ENCODE measurements at regions not wholly inside any gene's neighbourhood (a gene's known extent, or its start where the extent isn't known, plus 50 kb on each side); places are given as distances from the start of the nearest gene placed in this dataset.

DNA sequence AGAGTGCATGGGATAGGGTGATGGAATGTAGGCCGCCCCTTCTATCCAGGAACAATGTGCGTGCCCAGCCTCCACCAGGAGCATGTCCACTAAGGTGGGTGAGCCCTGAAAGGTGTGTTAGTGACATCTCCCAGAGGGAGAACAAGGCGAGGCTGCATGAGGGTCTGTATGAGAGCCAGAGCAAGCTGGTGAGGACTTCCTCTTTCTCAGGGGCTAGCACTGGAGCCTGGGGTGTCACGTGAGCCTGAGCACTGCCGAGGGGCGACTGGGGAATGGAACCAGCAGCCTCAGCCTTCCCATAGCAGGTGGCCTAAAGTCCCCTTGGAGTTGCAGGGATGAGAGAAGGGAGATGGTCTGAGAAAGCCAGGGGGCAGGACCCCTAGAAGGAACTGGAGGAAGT lies 156.3 kb upstream of the COBL start:
- peaks cover 6% of the 10 kb centered on the region for H3K27me3 Mint-ChIP-seq
- H3K4me3 Mint-ChIP-seq, result no peak overlapping the region
- DNase-seq, result no peak
- H3K9me3 Mint-ChIP-seq, result no peaks in the 10 kb centered on the region
- intact Hi-C loops (cut with micrococcal nuclease), result no loop called here
- no peak for ATAC-seq (ENCODE audit: low read depth)
- TF ChIP-seq, protein P1, sequence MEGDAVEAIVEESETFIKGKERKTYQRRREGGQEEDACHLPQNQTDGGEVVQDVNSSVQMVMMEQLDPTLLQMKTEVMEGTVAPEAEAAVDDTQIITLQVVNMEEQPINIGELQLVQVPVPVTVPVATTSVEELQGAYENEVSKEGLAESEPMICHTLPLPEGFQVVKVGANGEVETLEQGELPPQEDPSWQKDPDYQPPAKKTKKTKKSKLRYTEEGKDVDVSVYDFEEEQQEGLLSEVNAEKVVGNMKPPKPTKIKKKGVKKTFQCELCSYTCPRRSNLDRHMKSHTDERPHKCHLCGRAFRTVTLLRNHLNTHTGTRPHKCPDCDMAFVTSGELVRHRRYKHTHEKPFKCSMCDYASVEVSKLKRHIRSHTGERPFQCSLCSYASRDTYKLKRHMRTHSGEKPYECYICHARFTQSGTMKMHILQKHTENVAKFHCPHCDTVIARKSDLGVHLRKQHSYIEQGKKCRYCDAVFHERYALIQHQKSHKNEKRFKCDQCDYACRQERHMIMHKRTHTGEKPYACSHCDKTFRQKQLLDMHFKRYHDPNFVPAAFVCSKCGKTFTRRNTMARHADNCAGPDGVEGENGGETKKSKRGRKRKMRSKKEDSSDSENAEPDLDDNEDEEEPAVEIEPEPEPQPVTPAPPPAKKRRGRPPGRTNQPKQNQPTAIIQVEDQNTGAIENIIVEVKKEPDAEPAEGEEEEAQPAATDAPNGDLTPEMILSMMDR (IDR thresholded peaks at IDR 0.05), result no peak
- H3K36me3 Mint-ChIP-seq (ENCODE audit: low read depth), result no peaks in the 10 kb centered on the region
- CTCF ChIA-PET, result no interaction called here
- no peaks in the 10 kb centered on the region for H3K4me1 Mint-ChIP-seq
- POLR2A ChIA-PET, result no interaction called here
- H3K27ac Mint-ChIP-seq, result no peak overlapping the region

GRCh38 chr7:51471981-51472296 lies 155.3 kb upstream of the COBL start:
- H3K4me3 Mint-ChIP-seq, result no peak overlapping the region
- H3K36me3 Mint-ChIP-seq (ENCODE audit: low read depth), result no peaks in the 10 kb centered on the region
- POLR2A ChIA-PET, result no interaction called here
- DNase-seq, result no peak
- intact Hi-C loops (cut with micrococcal nuclease), result no loop called here
- ATAC-seq (ENCODE audit: low read depth), result no peak
- no peaks in the 10 kb centered on the region for H3K9me3 Mint-ChIP-seq
- CTCF ChIA-PET, result no interaction called here
- TF ChIP-seq, protein P1 (IDR thresholded peaks at IDR 0.05), result no peak
- peaks cover 6% of the 10 kb centered on the region for H3K27me3 Mint-ChIP-seq
- no peak overlapping the region for H3K27ac Mint-ChIP-seq
- no peaks in the 10 kb centered on the region for H3K4me1 Mint-ChIP-seq

DNA sequence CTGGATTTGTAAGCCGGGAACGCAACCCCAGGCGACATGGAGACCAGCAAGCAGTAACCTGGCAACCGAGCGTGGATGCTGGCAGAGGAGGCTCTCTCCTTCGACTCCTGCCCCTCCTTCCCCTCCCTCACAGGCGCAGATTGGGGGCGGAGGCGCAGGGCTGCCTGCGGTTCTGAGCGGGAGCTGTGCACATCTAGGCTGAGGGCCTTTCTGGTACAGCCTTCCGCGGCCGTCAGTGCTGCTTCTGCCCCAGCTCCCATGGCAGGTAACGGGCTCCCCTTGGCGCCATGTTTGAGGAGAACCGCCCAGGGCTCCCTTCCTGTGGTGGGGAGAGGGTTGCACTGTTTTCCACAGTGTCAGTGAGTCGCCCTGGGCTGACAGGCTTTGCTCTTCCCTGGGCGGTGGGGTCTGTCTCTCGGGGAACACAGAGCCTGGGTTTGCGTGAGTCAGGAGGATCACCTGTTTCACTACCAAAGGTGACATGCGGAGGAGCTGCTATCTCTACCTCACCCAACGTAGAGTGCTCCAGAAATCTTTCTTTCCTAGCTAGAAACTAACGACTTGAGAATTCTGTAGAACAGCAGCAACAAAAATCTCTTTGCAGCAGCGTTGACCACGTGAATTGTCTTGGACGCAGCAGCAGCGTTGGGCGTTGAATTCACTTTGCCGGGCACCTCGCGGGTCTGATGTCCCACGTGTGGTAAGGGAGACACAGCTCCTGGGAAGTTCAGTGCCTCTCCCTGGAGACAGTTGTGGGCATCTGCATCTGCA lies 154.8 kb upstream of the COBL start:
- no peak overlapping the region for H3K4me3 Mint-ChIP-seq
- no peaks in the 10 kb centered on the region for H3K4me1 Mint-ChIP-seq
- no peak for DNase-seq
- ChIA-PET POLR2A (no interaction called here), CTCF (no interaction called here)
- no peaks in the 10 kb centered on the region for H3K9me3 Mint-ChIP-seq
- no peak overlapping the region for H3K27ac Mint-ChIP-seq
- no peak for ATAC-seq (ENCODE audit: low read depth)
- TF ChIP-seq, protein P1 (IDR thresholded peaks at IDR 0.05), result no peak
- no peaks in the 10 kb centered on the region for H3K36me3 Mint-ChIP-seq (ENCODE audit: low read depth)
- H3K27me3 Mint-ChIP-seq, result peaks cover 6% of the 10 kb centered on the region
- intact Hi-C loops (cut with micrococcal nuclease), result no loop called here

- POLR2A ChIA-PET, result no interaction called here
These were observed 150.9 kb upstream of the COBL start for GRCh38 chr7:51467384-51468017.

GRCh38 chr7:51459809-51460208 lies 143.2 kb upstream of the COBL start:
- Mint-ChIP-seq H3K36me3 (ENCODE audit: low read depth) (no peaks in the 10 kb centered on the region), H3K4me3 (no peak overlapping the region), H3K4me1 (no peaks in the 10 kb centered on the region), H3K9me3 (no peaks in the 10 kb centered on the region), H3K27ac (no peak overlapping the region), H3K27me3 (no peaks in the 10 kb centered on the region)
- ChIA-PET POLR2A (no interaction called here), CTCF (no interaction called here)
- intact Hi-C loops (cut with micrococcal nuclease), result no loop called here
- DNase-seq (no peak), ATAC-seq (ENCODE audit: low read depth) (no peak)
- TF ChIP-seq, protein P1 (IDR thresholded peaks at IDR 0.05), result no peak

More at GRCh38 chr7:51467384-51468017, 150.9 kb upstream of the COBL start:
- Mint-ChIP-seq H3K27me3 (peaks cover 6% of the 10 kb centered on the region), H3K9me3 (peaks cover 2% of the 10 kb centered on the region), H3K4me3 (no peak overlapping the region), H3K36me3 (ENCODE audit: low read depth) (no peaks in the 10 kb centered on the region), H3K4me1 (no peaks in the 10 kb centered on the region), H3K27ac (no peak overlapping the region)
- DNase-seq (no peak), ATAC-seq (ENCODE audit: low read depth) (no peak)
- intact Hi-C loops (cut with micrococcal nuclease), result no loop called here
- CTCF ChIA-PET, result no interaction called here
- TF ChIP-seq, protein P1 (IDR thresholded peaks at IDR 0.05), result no peak

All from activated B cell treated with CpG ODN at 0.5 μM for 24 hours (primary cell).